ENCODE measurements at regions not wholly inside any gene's neighbourhood (a gene's known extent, or its start where the extent isn't known, plus 50 kb on each side); places are given as distances from the start of the nearest gene placed in this dataset.

DNA sequence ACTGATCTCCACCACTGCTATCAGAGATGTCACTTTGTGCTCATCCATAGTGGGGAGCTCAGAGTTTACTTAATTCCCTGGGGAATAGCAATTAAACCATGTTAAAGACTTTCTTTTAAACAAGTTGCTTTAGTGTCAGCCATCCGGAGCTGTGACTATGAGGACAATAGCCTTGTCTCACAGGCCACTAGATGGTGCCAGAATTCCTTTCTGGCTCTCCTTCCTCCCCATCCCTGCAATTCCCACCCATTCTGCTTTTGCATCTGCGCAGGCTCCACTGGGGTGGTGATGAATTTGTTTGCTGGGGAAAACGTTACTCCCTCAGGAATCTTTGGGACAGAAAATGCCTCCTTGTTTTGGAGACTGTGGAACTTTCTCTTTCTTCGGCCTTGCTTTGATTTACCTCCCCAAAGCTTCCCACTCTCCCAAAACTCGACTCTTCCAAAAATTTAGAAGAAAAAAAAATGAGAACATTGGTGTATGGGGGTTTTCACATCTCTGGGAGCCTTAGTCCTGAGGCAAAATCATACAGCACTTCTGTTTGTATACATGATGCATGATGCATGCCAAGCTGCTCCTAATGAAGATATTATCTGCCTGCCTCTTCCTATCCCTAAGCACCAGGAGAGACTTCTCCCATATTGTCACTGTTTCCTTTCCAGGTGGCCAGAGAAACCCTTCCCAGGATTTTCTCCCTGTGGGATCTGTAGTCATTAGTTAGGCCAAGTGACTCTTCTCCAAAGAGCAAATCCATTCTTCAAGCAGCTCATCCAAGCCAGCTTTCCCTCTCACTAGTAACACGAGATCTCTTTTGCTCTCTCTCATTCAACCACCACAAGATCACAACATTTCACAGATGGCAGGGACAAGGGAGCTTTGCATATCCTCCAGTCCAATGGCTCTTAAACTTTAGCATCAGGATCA, 466.1 kb downstream of the TLR4 start:
- no peak for DNase-seq (ENCODE audit: low read depth in 1 of 2, low spot score in 1 of 2)

DNA sequence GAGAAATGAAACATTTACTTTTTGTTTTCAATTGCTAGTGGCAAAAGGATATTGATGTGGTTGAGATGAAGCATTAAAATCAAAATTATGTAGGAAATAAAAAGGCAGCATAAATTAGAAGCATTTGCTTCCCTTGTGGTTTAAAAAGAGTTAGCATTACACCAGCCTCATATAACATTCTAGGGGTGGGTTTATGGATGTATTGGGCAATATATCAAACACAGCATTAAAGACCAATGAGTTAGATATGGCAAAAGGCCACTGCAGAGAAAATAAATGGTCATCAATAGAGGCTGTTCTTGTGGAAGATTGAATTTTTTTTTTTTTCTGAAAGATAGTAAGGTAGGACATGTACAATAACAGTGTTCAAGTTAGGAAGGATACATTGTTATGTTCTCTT, 473.0 kb downstream of the TLR4 start:
- DNase-seq (ENCODE audit: low read depth in 1 of 2, low spot score in 1 of 2), result no peak

DNA sequence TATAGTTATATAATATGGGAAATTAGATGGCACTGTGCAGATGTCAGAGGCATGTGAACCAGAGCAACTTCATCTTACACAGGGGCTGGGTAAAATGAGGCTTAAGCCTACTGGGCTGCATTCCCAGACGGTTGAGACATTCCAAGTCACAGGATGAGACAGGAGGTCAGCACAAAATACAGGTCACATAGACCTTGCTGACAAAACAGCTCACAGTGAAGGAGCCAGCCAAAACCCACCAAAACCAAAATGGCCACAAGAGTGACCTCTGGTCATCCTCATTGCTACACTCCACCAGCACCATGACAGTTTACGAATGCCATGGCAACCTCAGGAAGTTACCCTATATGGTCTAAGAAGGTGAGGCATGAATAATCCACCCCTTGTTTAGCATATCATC, 479.4 kb downstream of the TLR4 start:
- no peak for DNase-seq (ENCODE audit: low read depth in 1 of 2, low spot score in 1 of 2)

DNA sequence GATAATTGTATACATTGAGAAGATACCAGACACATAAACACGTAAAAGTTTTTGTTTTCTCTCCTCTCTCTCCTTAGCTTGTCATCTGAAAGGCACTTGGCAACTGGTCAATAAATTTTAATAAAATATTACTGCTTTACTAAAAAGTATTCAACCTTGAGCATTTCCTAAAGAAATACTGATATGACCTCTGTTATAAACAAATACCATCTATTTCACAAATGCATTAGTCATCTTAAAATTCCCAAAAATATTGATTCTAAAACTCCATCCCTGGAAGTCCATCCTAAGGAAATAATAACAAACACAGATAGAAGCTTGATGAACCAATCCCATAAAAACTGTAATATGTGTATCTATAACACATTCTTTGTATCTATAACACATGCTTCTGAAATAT, 483.2 kb downstream of the TLR4 start:
- no peak for DNase-seq (ENCODE audit: low read depth in 1 of 2, low spot score in 1 of 2)

DNA sequence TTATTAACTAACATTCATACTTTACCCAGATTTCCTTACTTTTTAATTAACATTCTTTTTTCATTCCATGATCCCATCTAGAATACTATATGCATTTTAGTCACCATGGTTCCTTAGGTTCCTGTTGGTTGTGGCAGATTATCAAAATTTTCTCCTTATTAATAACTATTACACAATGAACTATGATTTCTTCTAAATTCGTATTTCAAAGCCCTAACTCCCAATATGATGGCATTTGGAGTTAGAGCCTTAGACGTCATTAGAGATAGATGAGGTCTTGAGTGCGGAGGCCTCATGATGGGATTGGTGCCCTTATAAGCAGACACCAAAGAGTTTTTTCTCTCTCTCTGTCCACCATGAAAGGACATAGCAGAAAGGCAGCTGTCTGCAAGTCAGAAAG, 485.4 kb downstream of the TLR4 start:
- DNase-seq (ENCODE audit: low read depth in 1 of 2, low spot score in 1 of 2), result no peak

DNA sequence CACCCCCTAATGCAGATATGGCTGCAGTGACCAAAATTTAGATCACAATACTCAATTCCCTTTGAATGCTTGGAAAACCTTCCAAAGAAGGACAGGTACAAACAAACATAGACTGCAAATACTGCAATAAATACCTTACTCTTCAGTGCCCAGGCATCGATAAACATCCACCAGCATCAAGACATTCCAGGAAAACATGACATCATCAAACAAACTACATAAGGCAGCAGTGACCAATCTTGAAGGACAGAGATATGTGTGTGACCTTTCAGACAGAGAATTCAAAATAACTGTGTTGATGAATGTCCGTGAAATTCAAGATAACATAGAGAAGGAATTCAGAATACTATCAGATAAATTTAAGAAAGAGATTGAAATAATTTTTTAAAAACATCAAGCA, 488.6 kb downstream of the TLR4 start:
- no peak for DNase-seq (ENCODE audit: low read depth in 1 of 2, low spot score in 1 of 2)

DNA sequence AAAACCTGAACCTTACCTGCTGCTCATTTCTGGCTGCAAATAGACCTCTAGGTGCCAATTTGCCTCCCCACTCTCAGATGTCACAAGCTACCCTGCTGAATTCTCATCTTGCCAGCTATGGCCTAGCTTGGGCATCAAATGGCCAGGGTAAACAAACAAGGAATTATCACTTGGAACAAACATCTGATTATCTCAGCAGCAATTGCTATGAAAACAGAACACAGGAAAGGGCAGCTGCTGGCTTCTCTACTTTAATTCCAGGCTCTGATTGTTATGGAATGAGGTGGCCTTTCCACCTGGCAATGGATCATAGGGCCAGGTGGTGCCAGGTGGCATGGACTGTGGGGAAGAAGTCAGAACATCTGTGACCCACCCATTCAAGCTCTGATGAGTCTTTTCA, 505.1 kb downstream of the TLR4 start:
- no peak for DNase-seq (ENCODE audit: low read depth in 1 of 2, low spot score in 1 of 2)

DNA sequence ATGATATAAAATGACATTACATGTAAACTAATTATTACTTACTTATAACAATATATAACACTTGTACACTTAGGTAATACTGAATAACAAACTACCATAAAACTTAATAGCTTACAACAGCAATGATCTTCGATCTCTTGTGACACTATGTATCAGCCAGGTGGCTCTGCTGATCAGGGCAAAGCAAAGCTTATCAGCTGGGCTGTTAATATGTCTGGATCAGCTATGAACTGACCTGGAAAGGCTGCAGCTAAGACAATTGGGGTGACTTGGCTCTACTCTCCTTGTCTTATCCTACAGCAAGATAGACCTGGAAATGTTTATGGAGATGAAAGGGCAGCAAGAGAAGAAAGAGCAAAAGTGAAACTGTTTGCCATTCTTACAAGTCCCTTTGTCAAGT, 511.3 kb downstream of the TLR4 start:
- DNase-seq (ENCODE audit: low read depth in 1 of 2, low spot score in 1 of 2), result no peak

DNA sequence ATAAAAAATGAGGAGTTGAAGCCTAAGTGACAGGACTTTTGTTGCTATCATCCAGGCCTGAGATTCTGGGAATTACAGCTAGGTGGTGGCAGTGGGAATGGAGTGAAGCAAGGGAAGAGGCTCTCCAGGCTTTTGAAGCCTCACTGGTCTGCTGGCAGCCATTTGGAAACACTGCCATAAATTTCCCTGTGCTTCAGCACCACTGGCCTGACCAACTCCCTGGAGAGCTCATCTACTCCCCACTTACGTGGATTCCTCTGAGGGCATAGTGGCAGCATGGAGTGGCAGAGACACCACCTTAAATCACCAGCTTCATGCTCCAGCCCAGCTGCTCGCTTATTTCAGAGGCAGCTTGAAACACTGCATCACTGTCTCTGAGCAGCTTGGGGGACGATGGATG, 518.2 kb downstream of the TLR4 start:
- no peak for DNase-seq (ENCODE audit: low read depth in 1 of 2, low spot score in 1 of 2)

DNA sequence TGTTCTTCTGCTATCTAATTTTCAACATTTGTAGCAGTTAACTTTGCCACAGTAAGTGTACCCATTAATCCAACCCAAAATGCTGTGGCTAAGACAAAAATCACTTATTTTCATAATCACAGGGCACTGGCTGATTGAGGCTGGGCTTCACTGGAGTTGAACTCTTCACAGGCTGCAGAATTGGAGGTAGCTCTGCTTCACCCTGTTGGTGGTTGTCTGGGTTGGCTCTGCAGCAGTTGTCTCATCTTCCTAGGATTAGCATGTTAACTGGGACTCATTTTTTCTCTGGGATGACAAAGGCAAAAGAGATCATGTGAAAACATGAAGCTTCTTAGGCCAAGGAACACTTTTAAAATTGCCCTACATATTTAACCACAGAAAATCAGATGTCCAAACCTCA, 518.9 kb downstream of the TLR4 start:
- no peak for DNase-seq (ENCODE audit: low read depth in 1 of 2, low spot score in 1 of 2)

DNA sequence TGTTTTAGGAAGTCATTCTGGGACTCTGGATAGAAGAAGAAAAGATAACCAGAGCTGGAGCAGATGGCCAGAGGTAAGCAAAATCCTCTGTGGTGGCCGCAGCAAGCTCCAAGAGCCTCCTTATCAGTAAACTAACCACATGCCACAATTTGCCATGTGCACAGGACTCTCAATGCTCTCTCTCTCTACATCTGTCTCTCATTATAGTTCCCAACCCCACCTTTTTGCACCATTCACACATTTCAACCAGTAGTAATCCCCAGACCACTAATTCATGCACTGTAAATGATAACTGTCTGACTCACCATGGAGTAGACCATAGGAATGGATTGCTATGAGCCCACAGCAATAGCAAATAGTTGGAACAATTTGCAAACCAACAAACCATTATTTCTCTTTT, 526.1 kb downstream of the TLR4 start:
- DNase-seq (ENCODE audit: low read depth in 1 of 2, low spot score in 1 of 2), result no peak

DNA sequence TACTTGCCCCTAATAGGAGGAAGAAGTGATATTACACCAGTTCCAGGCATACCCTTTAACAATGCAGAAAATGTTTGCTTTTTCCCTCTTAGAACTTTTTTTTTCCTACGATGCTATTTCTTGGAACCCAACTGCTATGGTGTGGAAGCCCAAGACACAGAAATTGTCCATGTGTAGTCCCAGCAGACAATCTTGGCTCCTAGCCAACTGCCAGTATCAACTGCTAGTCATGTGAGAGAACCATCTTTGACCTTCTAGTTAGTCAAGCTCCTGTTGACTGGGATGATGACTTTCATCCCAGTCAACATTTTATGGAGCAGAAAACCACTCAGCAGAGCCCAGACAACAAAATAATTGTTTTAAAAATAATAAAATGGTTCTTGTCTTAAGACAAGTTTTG, 532.4 kb downstream of the TLR4 start:
- no peak for DNase-seq (ENCODE audit: low read depth in 1 of 2, low spot score in 1 of 2)

DNA sequence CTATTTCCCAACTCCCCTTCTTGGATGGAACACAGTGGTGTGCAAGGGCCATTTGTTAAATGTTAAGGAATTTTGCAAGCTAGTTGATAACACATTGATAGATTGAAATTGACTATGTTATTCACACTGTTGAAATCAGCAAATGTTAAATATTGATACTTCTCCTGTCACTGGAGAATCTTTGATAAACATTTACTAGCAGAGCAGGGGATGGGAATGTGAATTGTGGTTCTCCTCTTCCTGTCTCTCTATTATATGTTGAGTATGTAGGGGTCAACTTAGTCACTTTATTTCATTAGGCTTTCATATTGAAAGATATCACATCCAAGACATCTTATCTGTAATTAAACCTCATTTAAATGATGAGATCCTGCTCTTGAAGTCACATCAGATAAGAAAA, 533.9 kb downstream of the TLR4 start:
- no peak for DNase-seq (ENCODE audit: low read depth in 1 of 2, low spot score in 1 of 2)

DNA sequence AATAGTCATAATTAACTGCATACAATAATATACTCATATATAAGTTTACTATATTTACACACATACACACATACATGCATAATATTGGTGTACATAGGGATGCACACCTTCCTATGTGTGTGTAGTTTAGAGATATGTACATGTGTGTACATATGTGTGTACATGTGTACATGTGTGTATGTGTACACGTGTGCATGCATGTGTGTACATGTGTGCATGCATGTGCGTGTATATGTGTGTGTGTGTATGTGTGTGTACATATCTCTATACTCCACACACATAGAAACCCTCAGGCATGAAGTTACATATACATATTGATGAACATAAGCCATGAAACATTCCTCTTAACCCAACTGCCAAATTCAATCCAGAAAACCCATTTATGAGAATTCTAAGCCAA, 547.8 kb downstream of the TLR4 start:
- DNase-seq (ENCODE audit: low read depth in 1 of 2, low spot score in 1 of 2), result no peak

DNA sequence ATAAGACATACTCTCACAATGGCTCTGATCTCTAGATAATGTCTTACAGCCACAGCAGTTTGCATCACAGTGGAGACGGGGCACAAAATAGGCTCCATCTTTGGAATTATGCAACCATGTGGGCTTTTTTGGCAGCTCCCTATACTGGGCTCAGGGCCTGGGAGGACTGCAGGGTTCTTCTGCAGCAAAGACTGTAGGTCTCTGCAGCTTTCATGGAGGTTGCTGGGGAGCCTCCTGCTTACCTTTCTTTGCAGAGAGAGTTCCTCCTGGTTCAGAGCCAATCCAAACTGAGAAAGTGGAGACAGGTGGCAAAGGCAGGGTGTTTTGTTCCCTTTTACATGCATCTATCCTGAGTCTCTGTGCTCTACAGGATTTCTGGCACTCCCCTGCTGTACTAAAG, 558.0 kb downstream of the TLR4 start:
- no peak for DNase-seq (ENCODE audit: low read depth in 1 of 2, low spot score in 1 of 2)

DNA sequence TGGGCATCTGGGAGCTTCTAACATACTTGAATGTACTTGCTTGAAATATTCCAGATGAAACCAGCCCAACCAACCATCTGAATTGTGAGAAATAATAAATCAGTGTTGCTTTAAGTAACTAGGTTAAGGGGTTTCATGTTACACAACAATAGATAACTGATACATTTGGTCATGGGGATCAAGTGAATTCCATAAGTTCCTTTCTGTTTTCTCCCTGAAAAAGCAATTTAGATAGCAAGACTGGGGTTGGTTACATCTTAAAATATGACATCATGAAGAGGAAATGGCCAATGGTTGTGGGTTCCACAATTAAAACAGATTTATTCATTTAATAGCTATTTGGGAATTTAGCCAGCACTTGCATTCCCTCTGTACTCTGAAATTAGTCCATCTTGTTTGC, 559.7 kb downstream of the TLR4 start:
- DNase-seq (ENCODE audit: low read depth in 1 of 2, low spot score in 1 of 2), result no peak

DNA sequence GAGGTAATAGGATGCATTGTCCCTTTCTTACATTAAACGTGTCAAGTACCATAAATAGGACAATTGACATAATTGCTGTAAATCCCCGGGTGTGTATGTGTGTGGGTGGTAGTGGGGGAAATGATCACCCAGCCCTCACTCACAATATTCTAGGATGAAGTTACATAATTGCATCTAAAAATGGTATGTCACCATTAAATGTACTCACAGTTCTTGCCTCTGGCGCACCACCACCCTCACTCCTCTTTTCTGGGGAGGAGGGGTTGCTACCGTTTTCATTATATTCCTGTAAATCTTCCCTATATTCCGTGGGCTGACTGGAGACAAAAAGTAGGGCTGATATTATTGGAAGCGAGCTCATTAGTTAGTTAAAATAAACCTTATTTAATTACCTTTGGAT, 563.8 kb downstream of the TLR4 start:
- DNase-seq (ENCODE audit: low read depth in 1 of 2, low spot score in 1 of 2), result no peak

DNA sequence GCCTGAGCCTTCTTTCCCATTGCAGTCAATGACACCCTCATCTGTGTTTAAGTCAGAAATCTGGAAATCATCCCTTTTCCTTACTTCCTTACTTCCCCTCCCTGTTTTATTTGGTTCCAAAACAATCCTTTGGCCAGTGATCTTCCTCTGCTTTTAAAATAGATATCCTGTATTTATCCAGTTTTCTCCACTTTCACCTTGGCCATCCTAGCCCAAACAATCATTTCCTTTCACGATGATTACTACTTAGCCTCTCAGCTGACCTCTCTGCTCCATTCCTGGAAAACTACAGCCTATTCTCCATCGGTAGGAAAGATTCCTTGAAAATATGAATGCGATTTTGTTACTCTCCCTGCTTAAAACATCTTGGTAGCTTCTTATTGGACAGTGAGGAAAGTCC, 565.4 kb downstream of the TLR4 start:
- DNase-seq (ENCODE audit: low read depth in 1 of 2, low spot score in 1 of 2), result no peak

DNA sequence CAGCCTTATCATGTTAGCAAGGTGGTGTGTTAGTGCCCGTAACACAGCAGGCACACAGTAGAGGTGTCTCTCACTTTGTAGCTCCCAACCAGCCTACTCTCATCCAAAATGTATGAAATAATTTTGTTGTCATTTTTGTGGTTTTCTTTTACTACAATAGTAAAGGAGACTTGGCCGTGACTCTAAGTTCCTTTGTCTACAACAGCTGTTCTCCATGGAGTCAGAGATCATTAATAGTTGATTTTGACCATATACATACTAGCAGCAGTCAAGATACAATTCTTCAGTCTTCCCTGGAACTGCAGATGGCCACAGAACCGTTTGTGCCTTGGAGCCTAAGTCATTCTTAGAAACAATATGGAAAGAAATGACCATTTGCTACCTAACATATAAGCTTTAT, 567.1 kb downstream of the TLR4 start:
- DNase-seq (ENCODE audit: low read depth in 1 of 2, low spot score in 1 of 2), result no peak

DNA sequence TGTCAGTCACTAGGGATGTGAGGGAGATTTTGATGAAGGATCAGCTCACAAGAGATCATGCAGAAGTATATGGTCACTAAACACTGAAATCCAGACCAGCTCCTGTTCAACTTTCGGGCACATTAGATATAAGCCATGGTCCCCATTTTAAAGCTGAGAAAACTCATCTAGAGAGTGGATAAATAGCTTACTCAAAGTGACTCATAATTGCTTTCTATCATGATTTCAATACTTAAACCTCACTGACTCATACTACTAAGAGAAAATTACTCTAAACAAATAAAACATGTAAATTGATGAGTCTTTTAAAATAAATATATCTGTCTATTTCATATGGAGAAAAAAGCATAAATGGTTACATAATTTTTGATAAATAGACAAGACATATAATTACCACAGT, 567.7 kb downstream of the TLR4 start:
- DNase-seq (ENCODE audit: low read depth in 1 of 2, low spot score in 1 of 2), result no peak

DNA sequence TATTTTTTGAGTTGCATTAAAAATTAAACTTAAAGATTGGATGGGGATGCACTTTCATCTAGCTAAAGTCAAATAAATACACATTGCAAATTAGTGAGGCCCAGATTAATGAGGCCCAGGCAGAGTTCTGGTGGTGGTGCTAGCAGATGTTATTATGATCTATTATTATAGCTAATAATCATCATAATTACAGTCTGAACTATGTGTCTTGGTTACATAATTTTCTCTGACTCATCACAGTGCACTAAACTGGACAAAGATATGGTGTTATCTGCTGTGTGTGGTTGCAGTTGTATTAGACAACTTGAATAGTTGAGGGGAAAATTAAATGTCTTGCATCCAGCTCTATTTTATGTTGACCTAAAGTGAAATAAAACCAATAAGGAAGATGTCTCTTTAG, 568.8 kb downstream of the TLR4 start:
- no peak for DNase-seq (ENCODE audit: low read depth in 1 of 2, low spot score in 1 of 2)

DNA sequence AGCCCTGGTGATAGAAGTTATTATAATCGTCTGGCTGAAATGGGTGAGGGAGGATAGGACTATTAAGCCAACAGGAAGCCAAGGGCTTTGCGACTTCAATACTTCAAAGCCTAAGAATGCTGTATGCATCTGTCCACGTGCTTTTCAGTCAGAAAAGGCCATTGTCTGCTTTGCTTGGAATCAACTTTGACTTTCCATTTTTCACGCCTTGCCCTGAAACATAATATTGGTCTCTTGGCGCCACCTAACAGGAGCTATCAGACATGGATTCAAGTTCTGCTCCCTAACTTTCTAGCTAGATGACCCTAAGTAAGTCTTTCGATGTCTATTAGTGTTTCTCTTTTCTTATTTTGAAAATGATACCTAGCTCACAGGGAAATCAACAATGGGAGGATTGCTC, 572.6 kb downstream of the TLR4 start:
- DNase-seq (ENCODE audit: low read depth in 1 of 2, low spot score in 1 of 2), result no peak

DNA sequence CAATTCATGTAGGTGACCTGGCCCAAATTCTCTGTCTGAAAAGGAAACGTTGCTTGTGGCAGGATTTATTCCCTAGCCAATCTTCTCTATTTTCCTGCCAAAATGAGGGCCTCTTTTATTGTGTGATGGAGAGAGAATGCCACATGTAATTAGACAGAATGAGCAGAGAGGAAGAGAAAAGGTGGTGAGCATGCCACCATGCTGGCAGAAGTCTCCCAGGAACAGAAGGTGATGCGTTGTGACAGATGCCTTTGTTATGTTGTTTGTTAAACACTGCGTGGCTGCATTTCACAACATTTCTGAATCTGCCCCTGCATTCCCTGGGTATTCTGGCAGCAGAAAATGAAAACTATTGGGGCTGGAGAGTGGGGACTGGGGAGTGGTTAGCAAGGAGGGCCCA, 577.6 kb downstream of the TLR4 start:
- DNase-seq (ENCODE audit: low read depth in 1 of 2, low spot score in 1 of 2), result no peak

Data from activated CD4-positive, alpha-beta T cell treated with anti-CD3 and anti-CD28 coated beads, Interleukin-2, amount 50 U/mL, for 24 hours (primary cell).